H1 (cell line): ENCODE measurements at regions not wholly inside any gene's neighbourhood (a gene's known extent, or its start where the extent isn't known, plus 50 kb on each side); places are given as distances from the start of the nearest gene placed in this dataset.

ENCODE experiments used
- CTCF ChIA-PET: fragments of 300-600 bp; sonication (Branson Sonifier 250); formaldehyde crosslinking; loops from one replicate; lab custom pipeline; 2021; ENCODE audit not compliant: partially characterized antibody; lab: Charles Lee
- POLR2A ChIA-PET: fragments of 300-600 bp; sonication (Branson Sonifier 250); formaldehyde crosslinking; loops from one replicate; lab custom pipeline; 2021; ENCODE audit warnings: inconsistent platforms; ENCODE audit not compliant: partially characterized antibody; lab: Charles Lee
- DNase-seq, 2 experiments: peaks; one replicate each; pipeline versions ENCODE4 v3.0.0 to v3.0.0-alpha.2; 2010 to 2022; ENCODE audit warnings: low spot score in 2 of 2, low read depth in 1 of 2, mixed read lengths in 1 of 2
- FAIRE-seq: peaks from 2 replicates; lab custom pipeline; 2011; peaks lifted over from hg19 to GRCh38; lab: Jason Lieb, UNC
- H2AFZ ChIP-seq: 2 replicates; pipeline ENCODE4 v1.8.1; 2012; ENCODE audit warnings: low read length, inconsistent platforms
- H2AK5ac ChIP-seq: 2 replicates; pipeline ENCODE4 v1.6.1; 2013; ENCODE audit warnings: low read depth, low read length
- H2BK120ac ChIP-seq: replicated peaks from 2 replicates; pipeline ENCODE3; 2013; ENCODE audit warnings: low read depth, low read length, inconsistent platforms
- H2BK12ac ChIP-seq: 2 replicates; pipeline ENCODE4 v1.6.1; 2013; ENCODE audit warnings: low read depth, low read length
- H2BK15ac ChIP-seq: 2 replicates; pipeline ENCODE4 v1.6.1; 2013; ENCODE audit warnings: low read length
- H2BK20ac ChIP-seq: 2 replicates; pipeline ENCODE4 v1.6.1; 2013; ENCODE audit warnings: low read length
- H2BK5ac ChIP-seq: 2 replicates; pipeline ENCODE4 v1.6.1; 2013; ENCODE audit warnings: low read depth, low read length
- H3K14ac ChIP-seq: 2 replicates; pipeline ENCODE4 v1.6.1; 2013; ENCODE audit warnings: inconsistent platforms; ENCODE audit not compliant: insufficient read length
- H3K18ac ChIP-seq: 2 replicates; pipeline ENCODE4 v1.6.1; 2013; ENCODE audit warnings: low read length; ENCODE audit errors: extremely low read depth
- H3K23ac ChIP-seq: 2 replicates; pipeline ENCODE4 v1.6.1; 2013; ENCODE audit warnings: inconsistent platforms; ENCODE audit not compliant: insufficient read length
- H3K23me2 ChIP-seq: 2 replicates; pipeline ENCODE4 v1.6.1; 2013; ENCODE audit warnings: low read depth, low read length
- H3K27ac ChIP-seq: 2 replicates; pipeline ENCODE4 v1.6.1; 2011; ENCODE audit warnings: low read depth, low read length, inconsistent platforms
- H3K27me3 ChIP-seq, 4 experiments: replicated peaks in 1 of 4; 1 replicate in 1 of 4; 2 replicates in 3 of 4; pipeline versions ENCODE4 v1.6.1 to v1.8.1; 2011 to 2013; ENCODE audit warnings: low read length in 3 of 4, mild to moderate bottlenecking in 3 of 4, inconsistent platforms in 2 of 4, mixed read lengths in 2 of 4, moderate library complexity in 1 of 4; ENCODE audit not compliant: control insufficient read depth in 3 of 4, insufficient read depth in 3 of 4; ENCODE audit errors: extremely low read depth in 1 of 4
- H3K36me3 ChIP-seq, 4 experiments: 2 replicates each; pipeline versions ENCODE4 v1.6.1 to v1.8.1; 2011 to 2013; ENCODE audit warnings: mild to moderate bottlenecking in 4 of 4, low read length in 3 of 4, moderate library complexity in 2 of 4, control low read depth in 1 of 4, inconsistent platforms in 1 of 4; ENCODE audit not compliant: insufficient read depth in 4 of 4, control insufficient read depth in 2 of 4
- H3K4ac ChIP-seq: replicated peaks from 2 replicates; pipeline ENCODE3; 2013; ENCODE audit warnings: low read length, low read depth, mixed read lengths, inconsistent platforms; ENCODE audit not compliant: insufficient read length
- H3K4me1 ChIP-seq, 4 experiments: replicated peaks in 1 of 4; 1 replicate in 1 of 4; 2 replicates in 3 of 4; pipeline versions ENCODE4 v1.6.1 to v1.8.1; 2011 to 2013; ENCODE audit warnings: low read length in 3 of 4, inconsistent platforms in 2 of 4, mixed read lengths in 1 of 4; ENCODE audit not compliant: insufficient read depth in 4 of 4, control insufficient read depth in 3 of 4
- H3K4me2 ChIP-seq, 2 experiments: 2 replicates each; pipeline versions ENCODE4 v1.6.1 to v1.8.1; 2011 to 2013; ENCODE audit warnings: low read depth in 2 of 2, low read length in 2 of 2, control low read depth in 1 of 2, inconsistent platforms in 1 of 2, mild to moderate bottlenecking in 1 of 2; ENCODE audit not compliant: insufficient read depth in 1 of 2
- H3K4me3 ChIP-seq, 4 experiments: fragments of 200-600, 300-600 bp in 1 of 4; sonication (generic), shearing (Covaris generic), sonication (Bioruptor Twin) in 1 of 4; 2 replicates each; pipeline versions ENCODE4 v1.5.1 to v1.8.1; 2011 to 2016; ENCODE audit warnings: low read length in 4 of 4, low read depth in 3 of 4, control low read depth in 2 of 4, inconsistent platforms in 2 of 4, mild to moderate bottlenecking in 2 of 4, mixed read lengths in 1 of 4, moderate library complexity in 1 of 4; ENCODE audit not compliant: insufficient read depth in 2 of 4; ENCODE audit errors: extremely low read depth in 1 of 4
- H3K56ac ChIP-seq: replicated peaks from 2 replicates; pipeline ENCODE3; 2013; ENCODE audit warnings: low read depth, mild to moderate bottlenecking, mixed read lengths, low read length, inconsistent platforms; ENCODE audit not compliant: insufficient read length
- H3K79me1 ChIP-seq: 2 replicates; pipeline ENCODE4 v1.6.1; 2013; ENCODE audit warnings: low read depth, low read length, control low read depth
- H3K79me2 ChIP-seq, 2 experiments: 2 replicates each; pipeline versions ENCODE4 v1.6.1 to v1.8.1; 2012 to 2013; ENCODE audit warnings: low read length in 2 of 2, mild to moderate bottlenecking in 2 of 2, inconsistent platforms in 1 of 2; ENCODE audit not compliant: insufficient read depth in 2 of 2, control insufficient read depth in 1 of 2
- H3K9ac ChIP-seq, 4 experiments: replicated peaks in 1 of 4; 1 replicate in 1 of 4; 2 replicates in 3 of 4; pipeline versions ENCODE4 v1.6.1 to v1.8.1; 2011 to 2013; ENCODE audit warnings: low read depth in 3 of 4, low read length in 3 of 4, control low read depth in 2 of 4, mild to moderate bottlenecking in 2 of 4, moderate library complexity in 2 of 4, inconsistent platforms in 1 of 4; ENCODE audit errors: extremely low read depth in 1 of 4
- H3K9me3 ChIP-seq, 2 experiments: 2 replicates each; pipeline versions ENCODE4 v1.6.1 to v1.8.1; 2012 to 2013; ENCODE audit warnings: mild to moderate bottlenecking in 2 of 2, moderate library complexity in 2 of 2, control low read depth in 1 of 2, inconsistent platforms in 1 of 2, low read depth in 1 of 2, low read length in 1 of 2, mixed read lengths in 1 of 2; ENCODE audit not compliant: insufficient read depth in 2 of 2
- H4K20me1 ChIP-seq, 2 experiments: replicated peaks in 1 of 2; 2 replicates each; pipeline versions ENCODE3 to v1.8.1; 2011 to 2013; ENCODE audit warnings: inconsistent platforms in 2 of 2, low read length in 2 of 2, mild to moderate bottlenecking in 1 of 2; ENCODE audit not compliant: insufficient read depth in 2 of 2, control insufficient read depth in 1 of 2
- H4K5ac ChIP-seq: 2 replicates; pipeline ENCODE4 v1.6.1; 2013; ENCODE audit warnings: low read length, low read depth, mixed read lengths, inconsistent platforms; ENCODE audit not compliant: insufficient read length
- H4K8ac ChIP-seq: 2 replicates; pipeline ENCODE4 v1.8.0; 2013; ENCODE audit warnings: mild to moderate bottlenecking, moderate library complexity, low read length, inconsistent platforms; ENCODE audit not compliant: insufficient read depth; ENCODE audit errors: extremely low read depth
- H4K91ac ChIP-seq: replicated peaks from 2 replicates; pipeline ENCODE3; 2013; ENCODE audit warnings: low read length, mixed read lengths, inconsistent platforms; ENCODE audit not compliant: insufficient read length
- BCL11A ChIP-seq, 2 experiments: IDR thresholded peaks; one replicate each; pipeline ENCODE4 v1.6.1; 2011; ENCODE audit warnings: low read depth in 2 of 2, low read length in 2 of 2, mild to moderate bottlenecking in 2 of 2
- EP300 ChIP-seq, 2 experiments: IDR thresholded peaks; 1 replicate in 1 of 2; 2 replicates in 1 of 2; pipeline ENCODE4 v1.6.1; 2011 to 2012; ENCODE audit warnings: low read depth in 2 of 2, low read length in 2 of 2, mild to moderate bottlenecking in 2 of 2, borderline replicate concordance in 1 of 2, inconsistent platforms in 1 of 2, moderate library complexity in 1 of 2
- ZNF274 ChIP-seq: IDR thresholded peaks from 2 replicates; pipeline ENCODE4 v1.7.0; 2012; ENCODE audit warnings: low read length, borderline replicate concordance; ENCODE audit errors: extremely low read depth
- WGBS, 2 experiments: shearing (Covaris generic) in 1 of 2; methylation state at CpG; one replicate each; pipeline versions ENCODE4 v1.1.6 to v1.1.7; 2013 to 2015; ENCODE audit warnings: low lambda C conversion rate in 2 of 2, mixed read lengths in 2 of 2, inconsistent platforms in 1 of 2, low coverage in 1 of 2, missing lambda C conversion rate in 1 of 2; ENCODE audit not compliant: insufficient replicate concordance in 2 of 2, insufficient coverage in 1 of 2, insufficient read length in 1 of 2; ENCODE audit errors: extremely low coverage in 1 of 2, missing lambda C conversion rate in 1 of 2; 5-methylcytosine and 5-hydroxymethylcytosine counted together

DNA sequence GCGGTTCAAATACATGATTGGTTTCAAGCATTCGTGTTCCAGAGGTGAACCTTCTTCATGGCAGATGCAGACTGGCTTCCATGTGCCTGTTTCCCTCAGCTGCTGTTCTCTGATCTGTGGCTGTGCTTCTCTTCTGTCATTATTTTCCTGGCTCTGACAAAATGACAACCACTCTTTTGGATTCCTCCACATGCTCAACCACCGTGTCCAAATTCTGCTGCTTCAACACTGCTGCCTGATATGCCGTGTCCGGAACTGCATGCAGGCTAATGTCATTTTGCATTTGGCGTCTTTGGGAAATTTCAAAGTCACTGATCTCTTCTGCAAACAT lies 368.7 kb upstream of the ZNF608 start:
- H4K20me1 ChIP-seq: no peaks in the 10 kb centered on the region
- H2AK5ac ChIP-seq: no peak overlapping the region
- no peak overlapping the region for H3K9ac ChIP-seq
- no peak for TF ChIP-seq EP300 (IDR thresholded peaks at IDR 0.05; ENCODE audit: borderline replicate concordance in 1 of 2, low read depth in 2 of 2, low read length in 2 of 2)
- TF ChIP-seq BCL11A (IDR thresholded peaks at IDR 0.05; ENCODE audit: low read depth in 2 of 2, low read length in 2 of 2): no peak
- TF ChIP-seq ZNF274: no peak
- TF ChIP-seq, all 59 proteins: peak for 0
- FAIRE-seq: no peak
- H3K79me1 ChIP-seq: no peaks in the 10 kb centered on the region
- no peak overlapping the region for H4K8ac ChIP-seq
- CTCF ChIA-PET: no interaction called here
- 91% methylated on average over 6 of the region's 6 CpGs; no CpG with 5 or more reads in 1 of the 2 experiments for WGBS, 2 experiments
- H3K4me2 ChIP-seq: no peak overlapping the region
- H2BK5ac ChIP-seq: no peak overlapping the region
- H3K14ac ChIP-seq: no peak overlapping the region
- H2BK15ac ChIP-seq: no peak overlapping the region
- H3K4ac ChIP-seq: no peak overlapping the region
- no peaks in the 10 kb centered on the region for H3K79me2 ChIP-seq
- H3K56ac ChIP-seq: no peak overlapping the region
- no peak overlapping the region for H2BK20ac ChIP-seq
- no peak overlapping the region for H3K27ac ChIP-seq
- H4K91ac ChIP-seq: no peak overlapping the region
- H3K4me1 ChIP-seq: peaks cover 0 to 5% (median 3%) of the 10 kb centered on the region in 4 experiments; a peak in 2 of 7 replicates
- no peaks in the 10 kb centered on the region for H3K9me3 ChIP-seq
- no peak overlapping the region for H2BK120ac ChIP-seq
- H3K36me3 ChIP-seq: no peaks in the 10 kb centered on the region
- H3K27me3 ChIP-seq: no peaks in the 10 kb centered on the region
- H2BK12ac ChIP-seq: no peak overlapping the region
- no peak overlapping the region; the same call in 1 of the 2 replicates for H3K18ac ChIP-seq
- H2AFZ ChIP-seq: no peak overlapping the region
- no peaks in the 10 kb centered on the region; the same call in 1 of the 2 replicates for H3K23me2 ChIP-seq
- no peak for DNase-seq
- H3K23ac ChIP-seq: no peak overlapping the region
- H4K5ac ChIP-seq: no peak overlapping the region
- no peak overlapping the region for H3K4me3 ChIP-seq
- POLR2A ChIA-PET: no interaction called here
